HG03378 (cell line): ENCODE measurements at regions not wholly inside any gene's neighbourhood (a gene's known extent, or its start where the extent isn't known, plus 50 kb on each side); places are given as distances from the start of the nearest gene placed in this dataset.

Experiments
- ATAC-seq: cut with Tn5 transposase; IDR thresholded peaks from one replicate; pipeline ENCODE4 v1.9.1; 2021; ENCODE audit warnings: mild to moderate bottlenecking, moderate library complexity; ENCODE audit not compliant: unreplicated experiment

DNA sequence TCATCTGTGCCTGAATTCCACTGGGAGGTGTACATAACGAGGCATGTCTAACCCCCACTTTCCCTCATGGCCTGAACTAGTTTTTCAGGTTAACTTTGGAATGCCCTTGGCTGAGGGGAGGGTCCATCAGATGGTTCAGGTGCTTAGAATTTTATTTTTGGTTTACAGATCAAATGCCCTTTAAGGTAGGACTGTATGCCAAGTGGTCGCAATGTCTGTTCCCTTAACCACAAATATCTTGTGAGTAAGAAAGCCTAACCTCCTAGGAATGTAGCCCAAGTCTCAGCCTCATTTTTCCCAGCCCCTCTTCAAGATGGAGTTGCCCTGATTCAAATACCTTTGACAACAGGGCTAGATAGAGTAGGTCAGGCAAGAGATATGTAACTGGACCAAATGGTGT is 78.4 kb downstream of the RNASET2 start:
- ATAC-seq: no peak

DNA sequence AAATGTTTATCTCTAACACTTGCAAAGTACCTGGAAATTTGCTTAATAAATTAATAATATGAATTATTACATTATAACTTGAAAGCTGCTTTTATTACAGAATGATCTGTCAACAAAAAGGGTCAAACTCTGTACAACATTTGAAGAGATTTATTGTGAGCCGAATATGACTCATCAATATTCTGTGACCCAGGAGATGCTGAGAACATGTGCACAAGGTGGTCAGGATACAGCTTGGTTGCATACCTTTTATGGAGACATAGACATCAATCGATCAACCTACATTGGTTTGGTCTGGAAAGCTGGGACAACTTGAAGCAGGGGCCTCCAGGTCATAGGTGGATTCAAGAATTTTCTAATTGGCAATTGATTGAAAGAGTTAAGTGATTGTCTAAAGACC is 79.0 kb downstream of the RNASET2 start:
- ATAC-seq: no peak

DNA sequence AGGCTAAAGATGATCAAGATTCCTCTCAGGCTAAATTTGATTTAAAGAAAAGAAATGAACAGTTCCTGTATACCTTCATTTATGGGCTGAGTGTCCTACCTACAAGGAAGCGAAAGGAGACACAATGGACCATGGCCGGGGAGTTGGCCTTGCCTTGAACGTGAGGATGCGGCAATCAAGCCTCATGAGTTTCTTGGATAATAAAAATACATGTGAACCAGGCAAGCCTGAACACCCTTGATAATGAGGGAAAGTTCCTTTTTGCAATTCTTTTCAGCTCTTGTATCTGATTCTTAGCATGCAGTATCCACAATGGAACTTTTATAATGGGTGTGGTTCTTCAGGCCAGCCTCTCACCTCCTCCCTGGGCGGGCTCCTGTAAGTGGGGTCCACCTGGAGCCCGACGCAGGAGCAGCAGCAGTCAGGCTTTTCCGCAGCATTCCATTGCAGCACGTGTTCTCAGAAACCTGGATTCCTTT is 83.8 kb downstream of the RNASET2 start:
- no peak for ATAC-seq

GRCh38 chr6:166870602-166871208 is 85.6 kb downstream of the RNASET2 start:
- no peak for ATAC-seq

DNA sequence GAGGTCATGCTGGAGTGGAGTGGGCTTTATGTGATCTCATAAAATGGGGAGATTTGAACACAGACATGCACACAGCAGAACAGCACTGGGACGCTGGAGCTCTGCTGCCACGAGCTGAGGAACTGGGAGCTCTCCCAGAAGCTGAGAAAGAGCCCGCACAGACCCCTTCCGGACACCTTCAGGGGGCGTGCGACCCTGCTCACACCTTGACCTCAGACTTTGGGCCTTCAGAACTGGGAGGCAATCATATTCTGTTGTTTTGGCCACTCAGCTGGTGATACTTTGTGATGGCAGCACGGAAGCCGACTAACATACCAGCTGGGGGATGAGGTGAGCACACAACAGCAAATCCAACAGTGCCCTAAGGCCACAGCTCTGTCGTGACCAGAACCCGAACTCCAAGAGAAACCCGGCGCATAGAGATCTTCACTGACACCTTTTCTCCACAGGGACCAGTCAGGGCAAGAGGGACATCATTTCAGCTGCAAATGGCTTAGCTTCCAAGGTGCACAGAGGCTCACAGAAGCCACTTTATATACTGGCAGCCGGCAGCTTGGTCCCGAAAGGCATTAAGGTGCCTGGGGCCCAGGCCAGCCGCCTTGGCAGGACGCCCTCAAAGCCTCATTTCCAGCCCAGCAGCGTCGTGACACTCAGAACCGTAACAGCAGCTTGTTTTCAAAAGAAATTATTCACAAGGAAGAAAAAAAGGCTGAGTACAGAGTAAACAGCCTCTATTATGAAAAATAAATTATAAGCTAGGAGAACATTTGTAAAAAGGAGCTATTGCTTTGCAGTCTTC is 89.3 kb downstream of the RNASET2 start:
- ATAC-seq: no peak

GRCh38 chr6:166864333-166864732 is 92.0 kb downstream of the RNASET2 start:
- ATAC-seq: no peak

DNA sequence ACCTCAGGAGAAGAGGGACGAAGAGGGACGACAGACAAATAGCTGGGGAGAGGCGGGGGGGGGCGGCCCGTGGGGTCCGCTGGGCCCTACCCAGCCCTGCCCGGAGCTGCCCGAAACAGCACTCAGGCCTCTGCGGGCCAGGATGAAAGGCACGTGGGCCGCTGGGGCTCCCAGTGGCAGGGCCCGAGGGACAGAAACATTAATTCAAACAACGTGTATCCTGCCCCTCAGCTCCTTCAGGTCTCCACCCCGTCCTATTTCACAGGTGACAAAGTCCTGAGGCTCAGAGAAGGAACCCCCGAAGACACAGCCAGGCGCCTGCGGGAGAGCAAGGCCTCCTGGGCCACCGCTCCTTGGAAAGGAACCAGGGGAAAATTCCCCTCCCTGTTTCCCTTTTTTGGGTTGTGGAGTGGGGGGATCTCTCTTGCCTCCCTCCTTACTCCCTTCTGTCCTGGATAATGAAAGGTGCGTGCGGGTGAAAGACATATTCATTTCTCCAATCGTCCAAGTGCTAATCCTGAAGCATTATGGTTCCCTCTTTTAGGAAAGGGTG is 93.3 kb downstream of the RNASET2 start:
- ATAC-seq: no peak

GRCh38 chr6:166862287-166862977 is 93.9 kb downstream of the RNASET2 start:
- no peak for ATAC-seq

DNA sequence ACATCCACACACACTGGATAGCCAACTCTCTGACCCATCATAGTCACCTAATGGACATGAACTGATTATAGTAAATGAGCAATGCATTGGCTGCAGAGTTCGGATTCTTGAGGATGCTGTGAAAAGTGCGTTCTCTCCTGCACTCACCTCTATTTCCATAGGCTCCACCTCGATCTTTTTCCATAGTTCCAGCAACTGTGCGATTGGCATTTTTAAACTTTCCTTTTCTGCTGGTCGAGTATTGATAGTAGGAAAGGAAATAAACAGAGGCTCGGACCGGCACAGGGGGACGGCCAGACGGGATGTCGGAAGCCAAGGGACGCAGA is 94.4 kb downstream of the RNASET2 start:
- ATAC-seq: no peak

- no peak for ATAC-seq
Measured at GRCh38 chr6:166861304-166861703, 95.0 kb downstream of the RNASET2 start.

GRCh38 chr6:166860392-166860791 is 96.0 kb downstream of the RNASET2 start:
- ATAC-seq: no peak

- ATAC-seq: no peak
Measured at GRCh38 chr6:166855416-166855815, 100.9 kb downstream of the RNASET2 start.

DNA sequence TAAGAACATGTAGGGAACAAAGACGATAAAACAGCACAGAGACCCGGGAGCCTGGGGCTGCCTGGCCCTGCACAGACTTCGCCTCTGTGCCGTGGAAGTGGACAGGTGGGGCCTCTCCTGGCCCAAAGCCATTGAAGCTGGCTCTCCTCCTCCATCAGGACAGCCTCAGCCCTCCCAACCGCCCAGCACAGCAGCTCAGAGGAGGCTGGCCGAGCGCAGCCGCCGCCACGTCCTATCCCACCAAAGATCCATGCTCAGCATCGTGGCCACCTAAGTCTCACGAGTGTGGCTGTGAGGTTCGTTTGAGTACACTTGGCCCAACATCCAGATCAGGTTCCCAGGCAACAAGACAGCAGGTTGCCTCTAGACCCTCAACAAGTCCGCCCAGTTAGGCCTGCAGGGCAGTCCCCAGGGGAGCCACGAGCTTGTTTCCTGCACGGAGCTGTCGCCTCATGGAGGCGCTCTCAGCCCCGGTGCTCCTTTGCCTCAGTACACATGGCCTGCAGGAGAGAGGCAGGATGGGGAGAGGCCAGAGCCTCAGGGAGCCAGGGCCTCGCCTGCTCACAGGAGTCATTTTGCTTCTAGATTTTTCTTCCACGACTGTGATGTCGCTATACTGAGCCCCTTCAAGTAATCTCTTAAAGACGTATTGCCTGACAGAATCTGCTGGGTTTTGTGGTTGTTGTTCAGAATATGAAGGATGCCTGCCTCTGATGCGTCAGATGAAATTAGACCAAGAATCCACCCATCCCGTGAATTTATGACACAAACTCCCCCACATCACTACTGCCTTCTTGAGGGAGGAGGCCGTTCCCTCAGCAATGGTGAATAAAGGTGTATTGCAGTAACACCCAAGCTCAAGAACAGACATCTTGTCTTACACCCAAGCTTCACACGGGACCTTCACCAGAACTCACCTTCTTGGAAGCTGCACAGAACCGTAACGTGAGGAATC is 102.7 kb downstream of the RNASET2 start:
- ATAC-seq: no peak

- no peak for ATAC-seq
Measured at GRCh38 chr6:166852451-166852975, 103.8 kb downstream of the RNASET2 start.

GRCh38 chr6:166851911-166852310 is 104.4 kb downstream of the RNASET2 start:
- ATAC-seq: no peak

GRCh38 chr6:166851426-166851825 is 104.9 kb downstream of the RNASET2 start:
- no peak for ATAC-seq

DNA sequence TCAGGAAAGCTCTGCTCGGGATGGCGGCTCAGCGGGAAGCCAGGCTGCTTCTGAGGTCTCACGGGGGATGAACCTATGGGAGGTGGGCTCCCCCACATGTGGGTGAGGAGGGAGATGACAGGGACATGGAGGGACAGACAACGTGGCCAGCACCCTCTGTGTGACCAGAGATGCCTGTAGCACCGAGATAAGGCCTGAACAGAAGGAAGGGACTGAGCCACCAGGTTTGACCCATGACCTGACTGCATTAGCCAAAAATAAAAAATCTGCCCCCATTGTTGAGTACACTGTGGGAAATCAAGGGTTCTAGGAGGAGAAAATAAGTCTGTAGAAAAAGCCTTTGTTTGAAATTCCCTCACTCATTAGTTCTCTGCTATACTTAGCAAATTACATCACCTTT is 105.7 kb downstream of the RNASET2 start:
- ATAC-seq: no peak

- ATAC-seq: no peak
Measured at GRCh38 chr6:166849749-166850183, 106.6 kb downstream of the RNASET2 start.

GRCh38 chr6:166848979-166849748 is 107.2 kb downstream of the RNASET2 start:
- ATAC-seq: no peak
